ENCODE measurements at regions not wholly inside any gene's neighbourhood (a gene's known extent, or its start where the extent isn't known, plus 50 kb on each side); places are given as distances from the start of the nearest gene placed in this dataset.

DNA sequence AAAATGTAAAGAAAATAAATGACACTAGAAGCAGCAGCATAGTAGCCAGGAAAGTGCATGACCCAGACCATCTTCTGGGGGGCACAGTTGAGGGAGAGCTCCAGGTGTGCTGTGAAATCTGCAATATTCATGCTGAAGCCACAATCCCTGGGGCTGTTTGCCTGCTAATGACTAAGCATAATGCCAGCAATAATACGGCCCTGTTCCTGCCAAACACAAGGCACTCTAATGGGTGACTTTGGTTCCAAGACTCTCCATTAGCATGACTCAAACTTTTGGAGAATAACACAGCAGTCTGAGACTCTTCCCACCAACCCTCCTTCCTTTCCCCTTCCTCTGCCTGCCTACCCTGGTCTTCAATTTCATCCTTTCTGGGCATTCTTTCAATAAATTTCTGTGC is 77.9 kb upstream of the DOCK10 start:
- TF ChIP-seq POLR2A (IDR thresholded peaks at IDR 0.05; ENCODE audit: low read length) (no peak), GATA1 (IDR thresholded peaks at IDR 0.05; ENCODE audit: low read depth, low read length) (no peak)
